ENCODE measurements at regions not wholly inside any gene's neighbourhood (a gene's known extent, or its start where the extent isn't known, plus 50 kb on each side); places are given as distances from the start of the nearest gene placed in this dataset.
A peak's percentile ranks its signal among the peaks of the same experiment; 100 is the strongest.
"Not testable (repeated sequence)": the region's sequence is repeated elsewhere in the genome, so short reads cannot be mapped to it uniquely, and the experiment has no call there.

- intact Hi-C loops (cut with DNase I, micrococcal nuclease) = no loop called here
- DNase-seq (no peak), ATAC-seq (no peak)
Measured at GRCh38 chr4:91965166-91965565, 338.6 kb upstream of the GRID2 start.

- intact Hi-C loops (cut with DNase I, micrococcal nuclease) = no loop called here
- ATAC-seq (no peak), DNase-seq (no peak)
Measured at GRCh38 chr4:91973479-91974153, 330.1 kb upstream of the GRID2 start.

GRCh38 chr4:91984466-91984865 lies 319.3 kb upstream of the GRID2 start:
- intact Hi-C loops (cut with DNase I, micrococcal nuclease) = no loop called here
- ATAC-seq = no peak
- DNase-seq = no peak

- DNase-seq (no peak), ATAC-seq (no peak)
- intact Hi-C loops (cut with DNase I, micrococcal nuclease) = no loop called here
Measured at GRCh38 chr4:91989914-91990313, 313.9 kb upstream of the GRID2 start.

- no peak for DNase-seq
- ATAC-seq = no peak
- intact Hi-C loops (cut with DNase I, micrococcal nuclease) = no loop called here
Measured at GRCh38 chr4:91990726-91991125, 313.0 kb upstream of the GRID2 start.

- intact Hi-C loops (cut with DNase I, micrococcal nuclease) = no loop called here
- DNase-seq = no peak
- no peak for ATAC-seq
Measured at GRCh38 chr4:91997045-91997444, 306.7 kb upstream of the GRID2 start.

- ATAC-seq = peak; percentile 96
- intact Hi-C loops (cut with DNase I, micrococcal nuclease) = no loop called here
- peak; percentile 67 to 74 for DNase-seq
Measured at GRCh38 chr4:92012899-92013867, 290.6 kb upstream of the GRID2 start.

GRCh38 chr4:92014067-92014466 lies 289.7 kb upstream of the GRID2 start:
- intact Hi-C loops (cut with DNase I, micrococcal nuclease) = no loop called here
- ATAC-seq (peak; percentile 93), DNase-seq (no peak)

GRCh38 chr4:92021203-92021602 lies 282.6 kb upstream of the GRID2 start:
- no peak for ATAC-seq
- DNase-seq = no peak
- intact Hi-C loops (cut with DNase I, micrococcal nuclease) = no loop called here

- ATAC-seq = no peak
- no peak for DNase-seq
- intact Hi-C loops (cut with DNase I, micrococcal nuclease) = no loop called here
Measured at GRCh38 chr4:92021788-92022187, 282.0 kb upstream of the GRID2 start.

- intact Hi-C loops (cut with DNase I, micrococcal nuclease) = not testable (repeated sequence)
- DNase-seq = peak; percentile 35 to 55
Measured at GRCh38 chr4:92028830-92029229, 274.9 kb upstream of the GRID2 start.

GRCh38 chr4:92031825-92032224 lies 271.9 kb upstream of the GRID2 start:
- peak in 1 of 2 donors; percentile 24 for DNase-seq
- intact Hi-C loops (cut with DNase I, micrococcal nuclease) = no loop called here
- ATAC-seq = peak; percentile 53

More at GRCh38 chr4:92028830-92029229, 274.9 kb upstream of the GRID2 start:
- peak; percentile 35 for ATAC-seq

GRCh38 chr4:92035666-92036065 lies 268.1 kb upstream of the GRID2 start:
- no peak for DNase-seq
- intact Hi-C loops (cut with DNase I, micrococcal nuclease) = no loop called here

GRCh38 chr4:92045718-92046117 lies 258.0 kb upstream of the GRID2 start:
- intact Hi-C loops (cut with DNase I, micrococcal nuclease) = no loop called here
- ATAC-seq (no peak), DNase-seq (no peak)

More at GRCh38 chr4:92035666-92036065, 268.1 kb upstream of the GRID2 start:
- ATAC-seq = no peak

- ATAC-seq = peak; percentile 74
Measured at GRCh38 chr4:92047209-92047875, 256.4 kb upstream of the GRID2 start.

GRCh38 chr4:92050875-92051274 lies 252.9 kb upstream of the GRID2 start:
- DNase-seq (no peak), ATAC-seq (no peak)
- intact Hi-C loops (cut with DNase I, micrococcal nuclease) = no loop called here

More at GRCh38 chr4:92047209-92047875, 256.4 kb upstream of the GRID2 start:
- intact Hi-C loops (cut with DNase I, micrococcal nuclease) = no loop called here
- no peak for DNase-seq

- no peak for ATAC-seq
- intact Hi-C loops (cut with DNase I, micrococcal nuclease) = no loop called here
Measured at GRCh38 chr4:92059615-92060014, 244.2 kb upstream of the GRID2 start.

GRCh38 chr4:92060333-92060732 lies 243.4 kb upstream of the GRID2 start:
- intact Hi-C loops (cut with DNase I, micrococcal nuclease) = no loop called here
- DNase-seq = no peak
- no peak for ATAC-seq

More at GRCh38 chr4:92059615-92060014, 244.2 kb upstream of the GRID2 start:
- DNase-seq = no peak

GRCh38 chr4:92064574-92064973 lies 239.2 kb upstream of the GRID2 start:
- ATAC-seq = no peak
- intact Hi-C loops (cut with DNase I, micrococcal nuclease) = no loop called here
- DNase-seq = no peak

Measured in left colon (tissue), 2 donors.